AG08395 (cell line): ENCODE measurements at regions not wholly inside any gene's neighbourhood (a gene's known extent, or its start where the extent isn't known, plus 50 kb on each side); places are given as distances from the start of the nearest gene placed in this dataset.

Experiments
- DNase-seq: peaks from one replicate; pipeline ENCODE4 v3.0.0; 2012; ENCODE audit warnings: mixed read lengths, low spot score

GRCh38 chr16:74031551-74031950 lies 265.1 kb upstream of the PSMD7 start:
- DNase-seq = no peak

DNA sequence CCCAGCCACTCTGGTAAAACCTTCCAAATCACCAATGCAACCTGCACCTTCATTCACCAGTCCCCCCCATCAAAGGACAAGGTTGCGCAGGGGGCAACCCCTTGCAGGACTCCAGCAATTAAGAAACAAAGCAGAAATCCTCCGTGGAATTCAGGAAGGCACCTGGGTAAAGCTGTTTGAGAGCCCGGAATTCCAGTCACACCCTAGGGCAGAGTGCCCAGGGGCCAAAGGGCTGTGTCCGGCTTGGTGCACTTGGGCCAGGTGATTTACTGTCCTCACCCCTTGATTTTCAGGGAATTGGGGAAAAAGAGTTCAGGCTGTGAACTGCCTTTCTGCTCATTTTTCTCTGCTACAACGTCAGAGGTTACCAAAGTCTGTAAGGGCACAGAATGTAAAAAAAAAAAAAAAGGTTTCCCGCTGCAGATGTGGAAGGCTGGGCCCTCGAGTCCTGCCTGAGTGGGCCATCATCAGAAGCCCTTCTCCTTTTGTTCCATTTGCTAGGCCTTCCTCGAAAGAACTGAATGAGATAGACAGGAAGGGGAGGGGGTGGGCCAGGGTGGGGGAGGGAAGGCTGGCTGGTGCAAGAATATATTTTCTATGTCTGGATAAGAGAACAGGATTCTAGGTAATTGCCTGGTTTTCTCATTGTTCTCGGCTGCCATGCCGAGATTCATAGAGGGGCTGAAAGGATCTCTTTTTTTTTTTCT lies 266.5 kb upstream of the PSMD7 start:
- DNase-seq = no peak

- DNase-seq = no peak
These were observed 267.4 kb upstream of the PSMD7 start for GRCh38 chr16:74029115-74029792.

- no peak for DNase-seq
These were observed 270.0 kb upstream of the PSMD7 start for GRCh38 chr16:74026373-74027281.

DNA sequence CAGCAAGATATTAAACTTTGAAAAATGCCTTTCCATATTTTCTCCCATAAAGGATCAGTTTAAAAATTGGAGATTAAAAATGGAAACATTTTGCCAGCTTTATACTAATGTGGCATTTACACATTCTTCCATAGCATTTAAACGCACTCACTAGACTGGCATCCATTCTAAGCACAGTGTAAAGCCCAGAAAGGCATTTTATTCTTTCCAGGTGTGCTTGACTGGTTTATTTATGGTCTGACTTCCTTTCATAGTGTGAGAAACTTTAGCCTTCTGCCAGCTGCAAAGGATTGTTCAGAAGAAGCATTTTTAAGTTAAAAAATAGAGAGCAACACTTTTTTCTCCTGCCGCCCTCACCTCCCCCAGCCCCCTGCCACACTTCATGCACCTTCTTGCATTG lies 271.7 kb upstream of the PSMD7 start:
- no peak for DNase-seq

GRCh38 chr16:74020095-74020670 lies 276.4 kb upstream of the PSMD7 start:
- DNase-seq = no peak

DNA sequence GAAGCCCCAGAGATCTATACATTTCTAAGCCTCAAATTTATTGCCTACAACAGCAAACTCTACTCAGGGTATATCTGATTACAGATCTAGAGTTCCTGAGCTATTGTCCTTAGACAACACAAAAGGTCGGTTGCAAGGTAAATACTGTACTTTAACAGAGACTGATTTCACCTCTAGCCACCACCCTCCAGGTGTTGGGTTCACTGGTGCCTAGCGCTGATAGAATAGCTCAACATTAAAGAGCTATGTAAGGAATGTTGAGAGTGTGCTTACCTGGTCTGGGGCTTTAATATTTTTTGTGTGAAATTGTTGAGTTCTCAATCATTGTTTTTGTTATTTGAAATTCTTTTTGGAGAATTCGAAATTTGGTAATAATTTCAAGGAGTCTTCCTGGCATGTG lies 277.0 kb upstream of the PSMD7 start:
- DNase-seq = no peak

GRCh38 chr16:74015953-74016352 lies 280.7 kb upstream of the PSMD7 start:
- no peak for DNase-seq

DNA sequence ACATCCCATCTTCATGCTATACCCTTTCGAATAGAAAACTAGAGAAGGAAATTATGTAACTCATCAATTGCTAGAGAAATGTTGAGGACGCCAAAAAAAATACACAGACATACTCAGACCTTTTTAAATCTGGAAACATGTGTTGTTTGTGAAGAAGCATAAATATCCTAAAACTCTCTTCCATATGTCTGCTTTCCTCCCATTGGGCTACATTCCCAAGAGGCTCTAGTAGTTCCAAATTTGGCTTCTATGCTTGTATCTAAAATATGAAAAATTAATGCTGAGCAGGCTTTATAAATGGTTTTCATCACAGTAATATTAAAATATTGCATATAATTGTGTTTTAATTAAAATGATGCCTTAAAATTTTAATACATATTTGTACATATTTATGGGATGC lies 297.9 kb upstream of the PSMD7 start:
- no peak for DNase-seq

DNA sequence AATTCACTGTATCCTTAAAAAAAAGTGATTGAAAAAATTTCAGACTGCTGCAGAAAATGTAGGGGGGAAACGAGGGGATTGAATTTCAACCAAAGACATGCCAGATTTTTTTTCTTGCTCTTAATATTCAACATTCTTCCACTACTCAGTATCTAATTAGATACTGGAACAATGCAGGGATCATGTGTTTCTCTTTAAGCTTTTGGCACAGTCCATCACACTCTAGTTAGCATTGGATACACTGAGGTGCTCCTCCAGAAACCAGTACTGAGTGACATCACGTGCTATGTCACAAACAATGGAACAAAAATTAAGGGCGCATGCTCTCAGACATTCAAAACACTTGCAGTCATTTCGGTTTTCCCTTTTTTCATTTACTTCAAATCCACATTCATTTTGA lies 298.6 kb upstream of the PSMD7 start:
- no peak for DNase-seq

- DNase-seq = no peak
These were observed 299.3 kb upstream of the PSMD7 start for GRCh38 chr16:73997340-73997711.

GRCh38 chr16:73996624-73997339 lies 299.8 kb upstream of the PSMD7 start:
- DNase-seq = no peak

DNA sequence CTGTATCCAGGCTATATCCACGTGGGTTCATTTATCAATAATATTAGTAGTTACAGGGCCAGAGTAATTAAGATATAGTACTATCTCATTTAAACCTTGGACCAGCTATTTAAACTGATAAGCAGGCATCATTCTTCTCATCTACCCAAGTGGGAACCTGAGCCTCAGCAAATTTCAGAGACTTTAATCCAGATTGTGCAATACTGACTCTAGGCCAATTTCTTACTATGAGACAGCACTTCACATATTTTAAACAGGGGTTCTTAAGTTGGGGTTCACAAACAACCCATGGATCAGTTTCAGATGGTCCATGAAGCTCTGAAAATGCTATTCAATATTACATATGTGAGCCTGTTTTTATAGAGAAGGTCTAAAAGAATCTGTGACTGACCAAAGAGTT lies 302.7 kb upstream of the PSMD7 start:
- DNase-seq = no peak

DNA sequence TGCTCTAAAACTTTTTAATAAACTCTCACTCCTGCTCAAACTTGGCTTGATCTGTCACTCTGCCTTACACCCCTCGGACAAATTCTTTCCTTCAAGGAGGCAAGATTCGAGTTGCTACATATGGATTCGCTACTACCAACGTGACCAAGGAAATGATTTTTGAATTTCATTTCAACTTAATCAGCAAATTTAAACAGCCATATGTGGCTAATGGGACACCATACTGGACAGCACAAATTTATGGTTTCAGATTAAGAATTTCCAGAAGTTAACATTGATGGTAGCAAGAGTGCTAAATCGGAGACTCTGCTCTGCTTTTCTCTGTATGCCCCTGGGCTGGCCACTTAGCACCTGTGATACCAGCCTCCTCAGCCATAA lies 318.2 kb upstream of the PSMD7 start:
- DNase-seq = no peak

GRCh38 chr16:73976644-73977043 lies 320.0 kb upstream of the PSMD7 start:
- DNase-seq = no peak

GRCh38 chr16:73973174-73973573 lies 323.4 kb upstream of the PSMD7 start:
- no peak for DNase-seq

DNA sequence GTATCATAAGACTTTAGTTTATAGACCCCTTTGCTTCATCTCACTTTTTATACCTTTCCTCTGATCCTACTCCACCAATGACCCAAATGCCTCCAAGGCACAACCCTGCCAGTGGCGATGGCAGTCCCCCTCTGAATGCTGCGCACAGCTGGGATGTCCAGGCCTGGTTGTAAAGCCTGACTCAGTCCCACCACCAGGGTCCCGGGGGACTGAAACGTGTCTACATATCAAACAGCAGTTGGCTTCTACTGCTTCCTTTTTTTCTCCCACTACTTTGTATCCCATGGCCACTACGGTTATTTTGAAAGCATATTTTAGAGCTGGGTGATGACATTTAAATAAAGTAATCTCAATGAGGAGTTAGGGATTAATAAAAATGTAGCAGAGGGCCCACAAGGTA lies 329.8 kb upstream of the PSMD7 start:
- DNase-seq = no peak

DNA sequence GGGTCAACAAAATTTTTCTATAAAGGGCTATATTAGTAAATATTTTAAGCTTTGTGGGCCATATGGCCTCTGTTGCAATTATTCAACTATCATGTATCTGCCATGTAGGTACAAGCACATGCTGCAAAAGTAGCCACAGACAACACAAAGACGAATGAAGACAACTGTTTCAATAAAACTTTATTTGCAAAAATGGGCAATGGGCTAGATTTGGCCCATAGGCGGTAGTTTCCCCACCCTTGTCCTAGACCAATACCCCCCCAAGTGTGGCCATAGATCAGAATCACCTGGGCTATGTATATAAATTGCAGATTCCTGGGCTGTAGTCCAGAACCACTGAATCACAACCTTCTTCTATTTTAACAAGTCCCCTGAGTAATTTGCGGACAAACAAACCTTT lies 331.0 kb upstream of the PSMD7 start:
- no peak for DNase-seq

- DNase-seq = peak; percentile 66
These were observed 339.8 kb upstream of the PSMD7 start for GRCh38 chr16:73956587-73957494.

GRCh38 chr16:73955702-73956101 lies 340.9 kb upstream of the PSMD7 start:
- no peak for DNase-seq

- DNase-seq = no peak
These were observed 341.4 kb upstream of the PSMD7 start for GRCh38 chr16:73955255-73955654.
